ENCODE measurements at regions not wholly inside any gene's neighbourhood (a gene's known extent, or its start where the extent isn't known, plus 50 kb on each side); places are given as distances from the start of the nearest gene placed in this dataset.

DNA sequence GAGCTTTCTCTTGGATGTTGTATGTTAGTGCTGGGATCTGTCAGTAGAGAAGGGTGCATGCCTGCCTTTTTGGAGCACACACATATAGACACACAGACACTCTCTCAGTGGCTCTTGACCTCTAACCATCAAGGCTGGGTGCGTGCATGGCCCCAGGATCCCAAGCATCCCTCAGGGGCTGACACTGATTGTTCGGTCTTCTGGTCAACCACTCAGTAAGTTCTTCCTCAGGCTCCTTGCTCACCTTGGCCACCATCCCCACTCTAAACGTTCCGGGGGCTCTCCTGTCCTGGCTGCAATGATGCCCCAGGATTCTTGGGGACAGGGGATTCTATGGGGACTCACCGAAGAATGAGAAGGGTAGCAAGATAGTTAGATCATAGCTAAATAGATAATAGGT is 179.6 kb downstream of the SHOX start:
- TF ChIP-seq EZH2 (IDR thresholded peaks at IDR 0.05; ENCODE audit: insufficient read depth, poor library complexity, severe bottlenecking) (no peak), EZH2phosphoT487 (IDR thresholded peaks at IDR 0.05; ENCODE audit: insufficient read depth, low read depth) (no peak)
